ENCODE measurements at regions not wholly inside any gene's neighbourhood (a gene's known extent, or its start where the extent isn't known, plus 50 kb on each side); places are given as distances from the start of the nearest gene placed in this dataset.

- DNase-seq (ENCODE audit: low spot score): no peak
These were observed 181.0 kb upstream of the CD180 start for GRCh38 chr5:67377631-67378030.

- no peak for DNase-seq (ENCODE audit: low spot score)
These were observed 179.0 kb upstream of the CD180 start for GRCh38 chr5:67375606-67376005.

- no peak for DNase-seq (ENCODE audit: low spot score)
These were observed 177.8 kb upstream of the CD180 start for GRCh38 chr5:67374378-67374777.

- no peak for DNase-seq (ENCODE audit: low spot score)
These were observed 176.9 kb upstream of the CD180 start for GRCh38 chr5:67373518-67373917.

GRCh38 chr5:67372887-67373286 lies 176.3 kb upstream of the CD180 start:
- no peak for DNase-seq (ENCODE audit: low spot score)

GRCh38 chr5:67371924-67372323 lies 175.3 kb upstream of the CD180 start:
- DNase-seq (ENCODE audit: low spot score): no peak

GRCh38 chr5:67366691-67367395 lies 170.2 kb upstream of the CD180 start:
- no peak for DNase-seq (ENCODE audit: low spot score)

GRCh38 chr5:67366276-67366675 lies 169.7 kb upstream of the CD180 start:
- no peak for DNase-seq (ENCODE audit: low spot score)

- DNase-seq (ENCODE audit: low spot score): no peak
These were observed 167.9 kb upstream of the CD180 start for GRCh38 chr5:67364381-67364970.

GRCh38 chr5:67363963-67364362 lies 167.4 kb upstream of the CD180 start:
- no peak for DNase-seq (ENCODE audit: low spot score)

- DNase-seq (ENCODE audit: low spot score): no peak
These were observed 166.6 kb upstream of the CD180 start for GRCh38 chr5:67363180-67363709.

- DNase-seq (ENCODE audit: low spot score): peak; percentile 46
These were observed 165.5 kb upstream of the CD180 start for GRCh38 chr5:67361932-67362729.

GRCh38 chr5:67360047-67360446 lies 163.4 kb upstream of the CD180 start:
- DNase-seq (ENCODE audit: low spot score): no peak

GRCh38 chr5:67358186-67358585 lies 161.6 kb upstream of the CD180 start:
- no peak for DNase-seq (ENCODE audit: low spot score)

- DNase-seq (ENCODE audit: low spot score): no peak
These were observed 158.6 kb upstream of the CD180 start for GRCh38 chr5:67355120-67355713.

- DNase-seq (ENCODE audit: low spot score): no peak
These were observed 157.2 kb upstream of the CD180 start for GRCh38 chr5:67353500-67354450.

GRCh38 chr5:67350618-67351201 lies 154.1 kb upstream of the CD180 start:
- DNase-seq (ENCODE audit: low spot score): no peak

GRCh38 chr5:67350185-67350584 lies 153.6 kb upstream of the CD180 start:
- no peak for DNase-seq (ENCODE audit: low spot score)

- no peak for DNase-seq (ENCODE audit: low spot score)
These were observed 151.2 kb upstream of the CD180 start for GRCh38 chr5:67347821-67348220.

GRCh38 chr5:67346611-67347010 lies 150.0 kb upstream of the CD180 start:
- DNase-seq (ENCODE audit: low spot score): no peak

GRCh38 chr5:67344870-67345269 lies 148.3 kb upstream of the CD180 start:
- no peak for DNase-seq (ENCODE audit: low spot score)

Measured in umbilical cord (tissue), 1 donor.